ENCODE measurements at regions not wholly inside any gene's neighbourhood (a gene's known extent, or its start where the extent isn't known, plus 50 kb on each side); places are given as distances from the start of the nearest gene placed in this dataset.

DNA sequence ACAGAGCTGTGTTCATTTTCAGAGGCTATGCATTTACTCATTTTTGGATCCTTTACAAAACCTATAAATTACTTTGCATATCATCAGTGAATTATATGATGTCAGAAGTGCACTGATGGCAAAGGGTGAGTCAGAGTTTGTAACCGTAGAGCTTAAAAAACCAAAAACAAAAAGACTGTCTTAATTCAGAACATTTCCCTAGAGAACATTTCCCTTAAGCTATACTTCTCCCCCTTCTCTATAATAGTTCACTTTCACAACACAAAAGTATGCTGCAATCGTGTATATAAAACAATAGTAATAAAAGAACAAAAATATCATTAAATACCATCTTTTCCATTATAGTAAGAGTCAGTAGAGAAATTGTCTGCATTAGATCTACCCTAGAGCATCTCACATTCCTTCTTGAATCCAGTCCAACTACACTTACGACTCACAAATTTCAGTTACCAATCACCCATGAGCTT is 934.9 kb downstream of the LRFN5 start:
- TF ChIP-seq POLR2A (IDR thresholded peaks at IDR 0.05): no peak
- TF ChIP-seq, protein P1, sequence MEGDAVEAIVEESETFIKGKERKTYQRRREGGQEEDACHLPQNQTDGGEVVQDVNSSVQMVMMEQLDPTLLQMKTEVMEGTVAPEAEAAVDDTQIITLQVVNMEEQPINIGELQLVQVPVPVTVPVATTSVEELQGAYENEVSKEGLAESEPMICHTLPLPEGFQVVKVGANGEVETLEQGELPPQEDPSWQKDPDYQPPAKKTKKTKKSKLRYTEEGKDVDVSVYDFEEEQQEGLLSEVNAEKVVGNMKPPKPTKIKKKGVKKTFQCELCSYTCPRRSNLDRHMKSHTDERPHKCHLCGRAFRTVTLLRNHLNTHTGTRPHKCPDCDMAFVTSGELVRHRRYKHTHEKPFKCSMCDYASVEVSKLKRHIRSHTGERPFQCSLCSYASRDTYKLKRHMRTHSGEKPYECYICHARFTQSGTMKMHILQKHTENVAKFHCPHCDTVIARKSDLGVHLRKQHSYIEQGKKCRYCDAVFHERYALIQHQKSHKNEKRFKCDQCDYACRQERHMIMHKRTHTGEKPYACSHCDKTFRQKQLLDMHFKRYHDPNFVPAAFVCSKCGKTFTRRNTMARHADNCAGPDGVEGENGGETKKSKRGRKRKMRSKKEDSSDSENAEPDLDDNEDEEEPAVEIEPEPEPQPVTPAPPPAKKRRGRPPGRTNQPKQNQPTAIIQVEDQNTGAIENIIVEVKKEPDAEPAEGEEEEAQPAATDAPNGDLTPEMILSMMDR (IDR thresholded peaks at IDR 0.05): no peak
